Ishikawa (cell line): ENCODE measurements at regions not wholly inside any gene's neighbourhood (a gene's known extent, or its start where the extent isn't known, plus 50 kb on each side); places are given as distances from the start of the nearest gene placed in this dataset.

Experiments
- CEBPB ChIP-seq: IDR thresholded peaks from 2 replicates; pipeline ENCODE4 v1.6.1; 2012
- CREB1 ChIP-seq: IDR thresholded peaks from 2 replicates; pipeline ENCODE4 v1.6.1; 2012; ENCODE audit warnings: low read depth
- EGR1 ChIP-seq: IDR thresholded peaks from 2 replicates; pipeline ENCODE4 v1.6.1; 2012
- EP300 ChIP-seq: IDR thresholded peaks from 2 replicates; pipeline ENCODE4 v1.6.1; 2012; ENCODE audit warnings: borderline replicate concordance
- FOXM1 ChIP-seq: IDR thresholded peaks from 2 replicates; pipeline ENCODE4 v1.6.1; 2012; ENCODE audit warnings: low read depth, borderline replicate concordance
- NFIC ChIP-seq: IDR thresholded peaks from 2 replicates; pipeline ENCODE4 v1.6.1; 2012
- RAD21 ChIP-seq: IDR thresholded peaks from 2 replicates; pipeline ENCODE4 v1.6.1; 2012; ENCODE audit warnings: low read depth
- REST ChIP-seq: IDR thresholded peaks from 2 replicates; pipeline ENCODE4 v1.6.1; 2012; ENCODE audit warnings: low read depth, mild to moderate bottlenecking
- TAF1 ChIP-seq: IDR thresholded peaks from 2 replicates; pipeline ENCODE4 v1.6.1; 2012; ENCODE audit warnings: low read depth, mild to moderate bottlenecking
- TEAD4 ChIP-seq: IDR thresholded peaks from 2 replicates; pipeline ENCODE4 v1.6.1; 2012
- YY1 ChIP-seq: IDR thresholded peaks from 2 replicates; pipeline ENCODE4 v1.6.1; 2012; ENCODE audit warnings: low read depth
- ZBTB7A ChIP-seq: IDR thresholded peaks from 2 replicates; pipeline ENCODE4 v1.6.1; 2012; ENCODE audit warnings: low read depth
- TF ChIP-seq, protein P1 (sequence below): IDR thresholded peaks from 2 replicates; pipeline ENCODE4 v1.6.1; 2012
- TF ChIP-seq, protein P2 (sequence below): IDR thresholded peaks from 2 replicates; pipeline ENCODE4 v1.6.1; 2012

- TF ChIP-seq TAF1, result no peak
- TF ChIP-seq CREB1, result no peak
- TF ChIP-seq, protein P1, sequence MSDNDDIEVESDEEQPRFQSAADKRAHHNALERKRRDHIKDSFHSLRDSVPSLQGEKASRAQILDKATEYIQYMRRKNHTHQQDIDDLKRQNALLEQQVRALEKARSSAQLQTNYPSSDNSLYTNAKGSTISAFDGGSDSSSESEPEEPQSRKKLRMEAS, result no peak
- TF ChIP-seq EP300, result no peak
- TF ChIP-seq, protein P2, sequence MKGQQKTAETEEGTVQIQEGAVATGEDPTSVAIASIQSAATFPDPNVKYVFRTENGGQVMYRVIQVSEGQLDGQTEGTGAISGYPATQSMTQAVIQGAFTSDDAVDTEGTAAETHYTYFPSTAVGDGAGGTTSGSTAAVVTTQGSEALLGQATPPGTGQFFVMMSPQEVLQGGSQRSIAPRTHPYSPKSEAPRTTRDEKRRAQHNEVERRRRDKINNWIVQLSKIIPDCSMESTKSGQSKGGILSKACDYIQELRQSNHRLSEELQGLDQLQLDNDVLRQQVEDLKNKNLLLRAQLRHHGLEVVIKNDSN, result no peak
- no peak for TF ChIP-seq RAD21
- TF ChIP-seq FOXM1, result no peak
- no peak for TF ChIP-seq NFIC
- TF ChIP-seq REST, result no peak
- TF ChIP-seq CEBPB, result no peak
- no peak for TF ChIP-seq EGR1
- no peak for TF ChIP-seq TEAD4
- TF ChIP-seq YY1, result no peak
- TF ChIP-seq ZBTB7A, result no peak
These were observed 725.5 kb upstream of the CHRM3 start for GRCh38 chr1:238660849-238661248.
